ENCODE measurements at regions not wholly inside any gene's neighbourhood (a gene's known extent, or its start where the extent isn't known, plus 50 kb on each side); places are given as distances from the start of the nearest gene placed in this dataset.

DNA sequence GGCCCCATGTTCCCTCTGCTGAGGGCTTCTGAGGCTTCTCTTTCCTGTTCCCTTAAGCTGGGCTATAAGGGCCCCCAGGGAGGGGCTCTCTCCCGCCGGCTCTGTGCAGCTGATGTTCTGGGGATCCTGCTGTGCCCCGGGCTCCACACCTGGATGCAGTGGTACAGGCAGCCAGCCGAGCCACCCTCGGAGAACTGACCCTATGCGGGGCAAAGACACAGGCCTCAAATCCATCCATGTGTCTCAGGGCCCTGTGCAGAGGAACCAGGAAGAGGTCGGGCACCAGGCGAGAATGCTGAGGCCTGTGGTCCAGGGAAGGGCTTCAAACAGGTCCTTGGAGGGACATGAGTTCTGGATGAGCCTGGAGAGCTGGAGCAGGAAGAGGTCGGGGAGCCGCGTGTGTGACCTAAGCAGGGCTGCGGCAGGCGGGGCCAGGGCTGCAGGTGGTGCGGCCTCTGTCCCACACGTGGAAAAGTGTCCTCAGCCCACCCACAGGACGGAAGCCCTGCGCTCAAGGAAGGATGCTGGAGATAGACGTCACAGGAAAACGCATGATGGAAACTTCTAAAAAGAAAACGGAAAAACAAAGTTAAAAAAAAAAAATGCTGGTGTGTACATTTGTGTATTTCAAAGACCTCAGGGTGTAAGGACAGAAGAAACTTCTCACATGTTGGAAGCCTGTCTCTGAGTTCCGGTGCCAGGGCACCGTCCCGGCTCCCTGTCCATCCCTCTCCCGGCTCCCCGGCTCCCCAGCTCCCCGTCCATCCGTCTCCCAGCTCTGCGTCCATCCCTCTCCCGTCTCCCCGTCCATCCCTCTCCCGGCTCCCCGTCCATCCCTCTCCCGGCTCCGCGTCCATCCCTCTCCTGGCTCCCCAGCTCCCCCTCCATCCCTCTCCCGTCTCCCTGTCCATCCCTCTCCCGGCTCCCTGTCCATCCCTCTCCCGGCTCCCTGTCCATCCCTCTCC lies 1149.2 kb downstream of the BRD1 start:
- no peak for DNase-seq (ENCODE audit: low read depth, low spot score)
- TF ChIP-seq FOXP2 (optimal IDR thresholded peaks at IDR 0.05; ENCODE audit: control extremely low read depth, extremely low read length, insufficient read depth) (no peak), POLR2AphosphoS5 (IDR thresholded peaks at IDR 0.05; ENCODE audit: borderline replicate concordance, low read depth, low read length) (no peak), EZH2 (IDR thresholded peaks at IDR 0.05) (no peak)
- H3K9me3 ChIP-seq (ENCODE audit: low read depth, low read length) = no peaks in the 10 kb centered on the region
- no peak overlapping the region for H3K9ac ChIP-seq (ENCODE audit: insufficient read length)
- no peak overlapping the region for H3K4me3 ChIP-seq
- H3K27ac ChIP-seq = no peak overlapping the region
- H3K36me3 ChIP-seq (ENCODE audit: insufficient read depth, low read length) = no peaks in the 10 kb centered on the region; the same call in 1 of the 2 replicates

DNA sequence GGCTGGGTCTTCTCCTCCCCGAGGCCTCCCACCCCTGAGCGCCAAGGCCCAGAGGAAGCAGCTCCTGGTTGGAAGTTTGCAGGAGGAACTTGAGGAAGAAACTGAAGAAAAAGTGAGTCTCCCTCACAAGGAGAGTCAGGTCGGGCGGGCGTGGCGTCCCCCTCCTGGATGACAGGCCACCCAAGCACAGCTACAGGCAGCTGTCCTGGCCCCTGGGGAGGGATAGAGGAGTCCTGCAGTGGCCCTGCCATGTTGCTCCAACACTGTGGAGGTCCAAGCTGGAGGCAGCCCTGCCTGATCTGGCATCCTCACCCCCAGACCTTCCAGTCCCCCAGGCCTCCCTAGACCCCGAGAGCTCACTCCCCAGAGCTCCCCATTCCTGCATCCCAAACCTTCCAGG lies 1150.1 kb downstream of the BRD1 start:
- Histone ChIP-seq H3K9ac (ENCODE audit: insufficient read length) (no peak overlapping the region), H3K27ac (no peak overlapping the region), H3K9me3 (ENCODE audit: low read depth, low read length) (no peaks in the 10 kb centered on the region), H3K36me3 (ENCODE audit: insufficient read depth, low read length) (peaks cover 8% of the 10 kb centered on the region), H3K4me3 (no peak overlapping the region)
- TF ChIP-seq FOXP2 (optimal IDR thresholded peaks at IDR 0.05; ENCODE audit: control extremely low read depth, extremely low read length, insufficient read depth) (no peak), EZH2 (IDR thresholded peaks at IDR 0.05) (no peak), POLR2AphosphoS5 (IDR thresholded peaks at IDR 0.05; ENCODE audit: borderline replicate concordance, low read depth, low read length) (no peak)
- no peak for DNase-seq (ENCODE audit: low read depth, low spot score)

DNA sequence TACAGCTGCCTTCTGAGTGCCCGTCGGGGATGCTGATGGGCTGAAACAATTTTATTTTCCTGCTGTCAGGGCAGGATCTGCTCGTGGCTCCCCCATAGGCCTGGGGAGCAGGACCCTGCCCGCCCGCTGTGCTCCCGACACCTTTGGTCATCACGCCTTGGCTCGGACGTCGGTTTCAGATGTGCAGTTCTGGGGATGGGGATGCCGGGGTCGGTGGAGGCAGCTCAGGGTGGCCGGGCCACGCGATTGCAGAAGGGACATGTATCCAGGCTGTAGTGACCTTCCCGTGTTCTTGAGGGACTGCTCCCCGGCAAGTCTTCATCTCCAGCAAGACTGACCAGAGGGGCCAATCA lies 1150.5 kb downstream of the BRD1 start:
- no peak overlapping the region for H3K27ac ChIP-seq
- no peak overlapping the region for H3K4me3 ChIP-seq
- DNase-seq (ENCODE audit: low read depth, low spot score) = no peak
- peaks cover 4% of the 10 kb centered on the region; the same call in 1 of the 2 replicates for H3K9me3 ChIP-seq (ENCODE audit: low read depth, low read length)
- TF ChIP-seq POLR2AphosphoS5 (IDR thresholded peaks at IDR 0.05; ENCODE audit: borderline replicate concordance, low read depth, low read length) (no peak), FOXP2 (optimal IDR thresholded peaks at IDR 0.05; ENCODE audit: control extremely low read depth, extremely low read length, insufficient read depth) (no peak), EZH2 (IDR thresholded peaks at IDR 0.05) (no peak)
- no peak overlapping the region for H3K9ac ChIP-seq (ENCODE audit: insufficient read length)
- peaks cover 12% of the 10 kb centered on the region for H3K36me3 ChIP-seq (ENCODE audit: insufficient read depth, low read length)

DNA sequence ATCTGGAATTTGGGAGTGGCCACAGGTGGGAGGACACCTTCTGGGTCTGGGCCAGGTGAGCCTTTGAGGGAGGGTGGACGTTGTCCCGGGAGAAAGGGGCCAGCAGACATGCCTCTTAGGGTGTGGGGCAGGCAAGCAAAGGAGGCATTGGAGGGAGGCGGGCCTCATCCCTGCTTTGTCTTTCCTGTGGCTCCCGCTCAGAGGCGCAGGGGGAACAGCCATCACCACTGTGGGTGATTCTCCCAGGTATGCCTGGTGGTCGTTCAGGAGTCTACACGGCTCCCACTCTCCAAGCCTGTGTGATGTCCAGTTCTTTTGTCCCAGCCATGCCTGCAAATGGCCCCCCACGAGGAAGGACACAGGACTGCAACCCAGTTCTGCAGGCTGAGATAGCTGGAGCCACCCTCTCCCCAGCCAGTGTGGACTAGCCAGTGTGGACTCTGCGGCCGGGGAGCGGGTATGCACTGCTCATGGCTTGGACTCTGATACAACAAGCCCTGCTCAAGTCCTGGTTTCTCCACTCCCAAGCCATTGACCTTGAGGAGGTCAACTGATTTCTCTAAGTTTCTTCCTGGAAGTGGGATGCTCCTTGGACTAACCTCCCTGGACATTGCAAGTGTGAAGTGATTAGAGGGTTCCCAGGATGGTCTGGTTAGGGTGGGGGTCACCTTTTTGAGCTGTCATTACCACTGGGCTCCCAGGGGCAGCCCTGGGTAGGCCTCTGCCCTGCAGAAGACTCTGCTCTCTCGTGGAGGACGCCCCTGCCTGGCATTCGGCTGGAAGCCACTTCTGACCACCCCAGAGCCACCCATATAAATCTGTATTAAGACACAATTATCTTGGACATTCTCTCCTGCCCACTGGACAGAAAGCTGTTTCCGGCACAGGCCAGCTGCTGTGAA lies 1151.2 kb downstream of the BRD1 start:
- H3K36me3 ChIP-seq (ENCODE audit: insufficient read depth, low read length) = peaks cover 19% of the 10 kb centered on the region
- no peak overlapping the region for H3K27ac ChIP-seq
- peaks cover 6% of the 10 kb centered on the region; the same call in 1 of the 2 replicates for H3K9me3 ChIP-seq (ENCODE audit: low read depth, low read length)
- TF ChIP-seq FOXP2 (optimal IDR thresholded peaks at IDR 0.05; ENCODE audit: control extremely low read depth, extremely low read length, insufficient read depth) = no peak
- no peak for TF ChIP-seq POLR2AphosphoS5 (IDR thresholded peaks at IDR 0.05; ENCODE audit: borderline replicate concordance, low read depth, low read length)
- no peak for TF ChIP-seq EZH2 (IDR thresholded peaks at IDR 0.05)
- H3K9ac ChIP-seq (ENCODE audit: insufficient read length) = no peak overlapping the region
- H3K4me3 ChIP-seq = no peak overlapping the region
- DNase-seq (ENCODE audit: low read depth, low spot score) = no peak

DNA sequence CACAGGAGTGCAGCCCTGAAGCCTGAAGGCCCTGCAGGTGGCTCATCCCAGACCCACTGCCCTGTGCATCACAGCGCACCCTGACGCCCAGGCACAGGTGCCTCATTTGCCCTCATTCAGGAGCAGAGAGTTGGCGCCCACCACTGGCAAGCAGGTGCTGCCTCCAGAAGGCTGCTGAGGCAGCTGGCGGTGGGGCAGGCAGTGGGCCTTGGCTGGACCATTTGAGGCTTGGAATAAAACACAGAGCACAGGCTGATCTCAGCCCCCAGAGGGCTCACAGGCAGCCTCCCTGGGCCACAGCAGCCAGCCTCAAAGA lies 1151.9 kb downstream of the BRD1 start:
- no peak for TF ChIP-seq POLR2AphosphoS5 (IDR thresholded peaks at IDR 0.05; ENCODE audit: borderline replicate concordance, low read depth, low read length)
- no peak for TF ChIP-seq FOXP2 (optimal IDR thresholded peaks at IDR 0.05; ENCODE audit: control extremely low read depth, extremely low read length, insufficient read depth)
- no peak for TF ChIP-seq EZH2 (IDR thresholded peaks at IDR 0.05)
- DNase-seq (ENCODE audit: low read depth, low spot score) = no peak
- no peak overlapping the region for H3K27ac ChIP-seq

DNA sequence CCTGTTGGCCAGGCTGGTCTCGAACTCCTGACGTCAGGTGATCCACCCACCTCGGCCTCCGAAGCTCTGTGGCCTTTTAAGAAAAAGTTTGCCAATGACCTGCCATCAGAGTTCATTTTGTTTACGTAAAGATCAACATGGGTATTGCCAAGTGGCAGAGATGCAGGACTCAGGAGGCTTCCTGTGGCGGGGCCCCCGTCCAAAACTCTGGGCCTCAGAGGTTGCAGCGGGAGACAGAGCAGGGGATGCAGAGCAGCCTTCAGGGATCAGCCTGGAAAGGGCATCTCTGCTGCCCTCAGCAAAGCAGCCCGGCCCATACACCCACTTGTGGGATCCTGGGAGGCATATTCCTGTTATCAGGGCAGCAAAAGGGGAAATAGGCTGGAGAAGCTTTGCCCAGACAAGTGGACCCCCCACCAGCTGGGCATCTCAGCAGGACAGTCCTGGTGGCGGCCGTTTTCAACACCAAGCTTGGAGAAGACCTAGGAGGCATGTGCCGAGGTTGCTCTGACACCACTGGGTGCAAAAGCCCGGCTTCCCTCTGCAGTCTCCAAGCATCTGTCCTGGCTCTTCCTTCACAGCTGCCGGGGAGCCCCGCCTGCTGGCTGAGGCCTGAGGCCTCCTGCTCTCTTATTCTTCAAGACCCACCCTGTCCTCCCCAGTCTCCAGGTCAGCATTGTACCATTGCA lies 1152.4 kb downstream of the BRD1 start:
- TF ChIP-seq FOXP2 (optimal IDR thresholded peaks at IDR 0.05; ENCODE audit: control extremely low read depth, extremely low read length, insufficient read depth) = no peak
- no peak for TF ChIP-seq POLR2AphosphoS5 (IDR thresholded peaks at IDR 0.05; ENCODE audit: borderline replicate concordance, low read depth, low read length)
- no peak for TF ChIP-seq EZH2 (IDR thresholded peaks at IDR 0.05)
- no peak overlapping the region for H3K9ac ChIP-seq (ENCODE audit: insufficient read length)
- DNase-seq (ENCODE audit: low read depth, low spot score) = no peak
- H3K9me3 ChIP-seq (ENCODE audit: low read depth, low read length) = peaks cover 6% of the 10 kb centered on the region; the same call in 1 of the 2 replicates
- H3K4me3 ChIP-seq = no peak overlapping the region
- no peak overlapping the region for H3K27ac ChIP-seq
- peaks cover 25% of the 10 kb centered on the region for H3K36me3 ChIP-seq (ENCODE audit: insufficient read depth, low read length)

More for the DNA sequence above, 1151.9 kb downstream of the BRD1 start:
- peaks cover 25% of the 10 kb centered on the region for H3K36me3 ChIP-seq (ENCODE audit: insufficient read depth, low read length)
- H3K9ac ChIP-seq (ENCODE audit: insufficient read length) = no peak overlapping the region
- H3K4me3 ChIP-seq = no peak overlapping the region
- H3K9me3 ChIP-seq (ENCODE audit: low read depth, low read length) = peaks cover 6% of the 10 kb centered on the region; the same call in 1 of the 2 replicates

DNA sequence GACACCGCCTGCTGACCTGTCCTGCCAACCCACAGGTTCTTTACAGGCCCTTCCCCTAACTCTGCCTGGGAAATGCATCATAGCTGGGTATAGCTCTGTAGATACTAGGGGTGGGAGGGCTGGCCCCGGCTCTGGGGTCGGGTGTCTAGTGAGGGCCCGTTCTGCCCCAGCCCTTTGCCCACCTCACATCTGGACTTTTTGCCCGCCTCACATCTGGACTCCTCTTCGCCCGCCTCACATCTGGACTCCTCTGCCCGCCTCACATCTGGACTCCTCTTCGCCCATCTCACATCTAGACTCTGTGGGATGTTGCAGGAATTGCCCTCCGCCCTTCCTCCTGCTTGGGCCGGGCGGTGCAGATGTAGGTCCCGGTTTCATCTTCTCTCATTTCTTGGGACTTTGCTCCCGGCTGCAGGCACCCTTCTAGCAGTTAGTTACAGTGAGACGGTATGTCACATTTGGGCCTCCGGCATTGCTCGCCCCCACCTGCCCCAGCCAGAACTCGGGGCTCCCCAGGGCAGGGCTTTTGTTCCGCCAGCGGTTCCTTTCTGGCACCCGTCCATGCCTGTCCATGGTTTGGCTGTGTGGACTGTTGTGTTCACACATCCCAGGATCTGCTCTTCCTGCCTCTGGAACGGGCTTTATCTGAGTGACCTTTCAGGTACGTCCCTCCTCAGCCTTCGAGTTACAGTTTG lies 1153.7 kb downstream of the BRD1 start:
- Histone ChIP-seq H3K4me3 (no peak overlapping the region), H3K27ac (no peak overlapping the region), H3K36me3 (ENCODE audit: insufficient read depth, low read length) (peaks cover 25% of the 10 kb centered on the region), H3K9me3 (ENCODE audit: low read depth, low read length) (peaks cover 6% of the 10 kb centered on the region; the same call in 1 of the 2 replicates), H3K9ac (ENCODE audit: insufficient read length) (no peak overlapping the region)
- DNase-seq (ENCODE audit: low read depth, low spot score) = no peak
- TF ChIP-seq POLR2AphosphoS5 (IDR thresholded peaks at IDR 0.05; ENCODE audit: borderline replicate concordance, low read depth, low read length) (no peak), EZH2 (IDR thresholded peaks at IDR 0.05) (no peak), FOXP2 (optimal IDR thresholded peaks at IDR 0.05; ENCODE audit: control extremely low read depth, extremely low read length, insufficient read depth) (no peak)
